ENCODE measurements at regions not wholly inside any gene's neighbourhood (a gene's known extent, or its start where the extent isn't known, plus 50 kb on each side); places are given as distances from the start of the nearest gene placed in this dataset.
"Not testable (repeated sequence)": the region's sequence is repeated elsewhere in the genome, so short reads cannot be mapped to it uniquely, and the experiment has no call there.

GRCh38 chr11:71701435-71702291 lies 119.0 kb upstream of the KRTAP5-11 start:
- not testable (repeated sequence) for H3K27ac ChIP-seq (ENCODE audit: low read length); H3K9me3 ChIP-seq (ENCODE audit: control insufficient read depth, insufficient read depth, low read length); DNase-seq (ENCODE audit: low read depth, low spot score); H3K4me1 ChIP-seq (ENCODE audit: control insufficient read depth, insufficient read depth, low read length); H3K36me3 ChIP-seq (ENCODE audit: control insufficient read depth, insufficient read depth, low read length); H3K4me3 ChIP-seq (ENCODE audit: low read length); H3K27me3 ChIP-seq (ENCODE audit: control insufficient read depth, insufficient read depth, low read length)
- WGBS (ENCODE audit: insufficient coverage, insufficient read length) = no CpG with 5 or more reads among the region's 3 CpGs

- H3K4me3 ChIP-seq (ENCODE audit: low read length); DNase-seq (ENCODE audit: low read depth, low spot score); H3K27me3 ChIP-seq (ENCODE audit: control insufficient read depth, insufficient read depth, low read length); H3K27ac ChIP-seq (ENCODE audit: low read length); H3K36me3 ChIP-seq (ENCODE audit: control insufficient read depth, insufficient read depth, low read length); H3K9me3 ChIP-seq (ENCODE audit: control insufficient read depth, insufficient read depth, low read length); H3K4me1 ChIP-seq (ENCODE audit: control insufficient read depth, insufficient read depth, low read length): not testable (repeated sequence)
- WGBS (ENCODE audit: insufficient coverage, insufficient read length) = no CpG with 5 or more reads among the region's 3 CpGs
Observed at GRCh38 chr11:71705086-71705737, 122.5 kb upstream of the KRTAP5-11 start.

- H3K9me3 ChIP-seq (ENCODE audit: control insufficient read depth, insufficient read depth, low read length); H3K4me3 ChIP-seq (ENCODE audit: low read length); H3K36me3 ChIP-seq (ENCODE audit: control insufficient read depth, insufficient read depth, low read length); DNase-seq (ENCODE audit: low read depth, low spot score); H3K27ac ChIP-seq (ENCODE audit: low read length); H3K4me1 ChIP-seq (ENCODE audit: control insufficient read depth, insufficient read depth, low read length); H3K27me3 ChIP-seq (ENCODE audit: control insufficient read depth, insufficient read depth, low read length): not testable (repeated sequence)
- WGBS (ENCODE audit: insufficient coverage, insufficient read length) = no CpG with 5 or more reads among the region's 4 CpGs
Observed at GRCh38 chr11:71705738-71706432, 123.2 kb upstream of the KRTAP5-11 start.

- not testable (repeated sequence) for DNase-seq (ENCODE audit: low read depth, low spot score); H3K27me3 ChIP-seq (ENCODE audit: control insufficient read depth, insufficient read depth, low read length); H3K27ac ChIP-seq (ENCODE audit: low read length); H3K36me3 ChIP-seq (ENCODE audit: control insufficient read depth, insufficient read depth, low read length); H3K4me1 ChIP-seq (ENCODE audit: control insufficient read depth, insufficient read depth, low read length); H3K4me3 ChIP-seq (ENCODE audit: low read length); H3K9me3 ChIP-seq (ENCODE audit: control insufficient read depth, insufficient read depth, low read length)
- whole genome bisulfite sequencing (ENCODE audit: insufficient coverage, insufficient read length) = no CpG with 5 or more reads among the region's 12 CpGs
Observed at GRCh38 chr11:71707083-71707482, 124.4 kb upstream of the KRTAP5-11 start.

DNA sequence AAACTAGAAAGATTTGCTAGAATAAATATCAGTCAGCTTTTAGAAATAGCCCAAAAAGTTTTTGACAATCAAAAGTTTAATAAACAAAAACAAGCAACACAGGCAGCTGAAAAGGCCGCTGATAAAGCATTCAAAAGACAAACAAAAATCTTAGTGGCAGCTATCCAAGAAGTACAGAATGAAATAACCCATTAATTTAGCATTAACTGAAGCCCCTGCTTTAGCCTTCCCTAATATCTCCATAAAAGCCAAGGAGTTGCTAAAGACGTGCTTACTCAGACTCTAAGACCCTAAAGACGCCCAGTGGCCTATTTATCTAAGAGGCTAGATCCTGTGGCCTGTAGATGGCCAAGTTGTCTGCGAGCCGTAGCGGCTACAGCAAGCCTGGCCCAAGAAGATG lies 123.5 kb upstream of the DEFB108B start:
- not testable (repeated sequence) for H3K36me3 ChIP-seq (ENCODE audit: control insufficient read depth, insufficient read depth, low read length); H3K4me1 ChIP-seq (ENCODE audit: control insufficient read depth, insufficient read depth, low read length); DNase-seq (ENCODE audit: low read depth, low spot score); H3K27me3 ChIP-seq (ENCODE audit: control insufficient read depth, insufficient read depth, low read length); H3K4me3 ChIP-seq (ENCODE audit: low read length); H3K9me3 ChIP-seq (ENCODE audit: control insufficient read depth, insufficient read depth, low read length); H3K27ac ChIP-seq (ENCODE audit: low read length)
- no CpG with 5 or more reads among the region's 6 CpGs for WGBS (ENCODE audit: insufficient coverage, insufficient read length)

- not testable (repeated sequence) for H3K4me1 ChIP-seq (ENCODE audit: control insufficient read depth, insufficient read depth, low read length); H3K9me3 ChIP-seq (ENCODE audit: control insufficient read depth, insufficient read depth, low read length); DNase-seq (ENCODE audit: low read depth, low spot score); H3K36me3 ChIP-seq (ENCODE audit: control insufficient read depth, insufficient read depth, low read length); H3K4me3 ChIP-seq (ENCODE audit: low read length); H3K27ac ChIP-seq (ENCODE audit: low read length); H3K27me3 ChIP-seq (ENCODE audit: control insufficient read depth, insufficient read depth, low read length)
- no CpG with 5 or more reads among the region's 16 CpGs for WGBS (ENCODE audit: insufficient coverage, insufficient read length)
Observed at GRCh38 chr11:71710171-71710671, 122.8 kb upstream of the DEFB108B start.

DNA sequence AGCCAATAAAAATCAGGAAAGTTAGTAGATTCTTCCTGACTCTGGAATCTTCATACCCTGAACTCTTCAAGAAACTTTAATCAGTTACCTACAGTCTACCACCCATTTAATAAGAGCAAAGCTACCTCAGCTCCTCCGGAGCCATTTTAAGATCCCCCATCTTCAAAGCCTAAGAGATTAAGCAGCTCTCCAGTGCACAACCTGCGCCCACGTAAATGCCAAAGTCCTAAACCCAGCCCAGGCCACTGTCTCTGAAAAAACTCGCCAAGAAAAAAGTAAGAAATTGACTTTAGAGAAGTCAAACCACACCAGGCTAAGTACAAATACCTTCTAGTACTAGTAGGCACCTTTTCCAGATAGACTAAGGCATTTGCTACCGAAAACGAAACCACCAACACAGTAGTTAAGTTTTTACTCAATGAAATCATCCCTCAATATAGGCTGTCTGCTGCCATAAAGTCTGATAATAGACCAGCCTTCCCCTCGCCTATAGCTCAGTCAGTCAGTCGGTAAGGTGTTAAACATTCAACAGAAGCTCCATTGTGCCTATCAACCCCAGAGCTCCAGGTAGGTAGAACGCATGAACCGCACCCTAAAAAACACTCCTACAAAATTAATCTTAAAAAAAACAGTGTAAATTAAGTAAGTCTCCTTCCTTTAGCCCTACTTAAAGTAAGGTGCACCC lies 122.2 kb upstream of the DEFB108B start:
- H3K4me3 ChIP-seq (ENCODE audit: low read length); H3K27ac ChIP-seq (ENCODE audit: low read length); DNase-seq (ENCODE audit: low read depth, low spot score); H3K36me3 ChIP-seq (ENCODE audit: control insufficient read depth, insufficient read depth, low read length); H3K27me3 ChIP-seq (ENCODE audit: control insufficient read depth, insufficient read depth, low read length); H3K4me1 ChIP-seq (ENCODE audit: control insufficient read depth, insufficient read depth, low read length); H3K9me3 ChIP-seq (ENCODE audit: control insufficient read depth, insufficient read depth, low read length): not testable (repeated sequence)
- no CpG with 5 or more reads among the region's 10 CpGs for WGBS (ENCODE audit: insufficient coverage, insufficient read length)

DNA sequence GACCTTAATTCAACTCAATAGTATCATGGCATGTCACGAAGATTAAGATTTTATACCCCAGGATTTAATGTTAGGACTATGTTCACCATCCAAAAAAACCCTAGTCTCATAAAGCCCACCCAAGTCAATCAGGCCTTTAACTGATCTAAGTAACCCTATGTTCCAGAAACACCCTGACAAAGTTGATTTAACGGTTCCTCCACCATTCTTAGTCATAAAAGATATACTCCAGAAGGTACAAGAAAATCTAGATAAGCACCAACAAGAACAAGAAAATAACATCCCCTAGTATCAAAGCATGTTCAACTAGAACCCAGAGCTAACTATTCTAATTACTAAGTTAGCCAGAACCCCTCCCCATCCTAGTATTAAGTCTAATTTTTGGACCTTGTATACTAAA lies 120.7 kb upstream of the DEFB108B start:
- WGBS (ENCODE audit: insufficient coverage, insufficient read length) = no CpG with 5 or more reads among the region's 2 CpGs
- not testable (repeated sequence) for H3K27me3 ChIP-seq (ENCODE audit: control insufficient read depth, insufficient read depth, low read length); H3K4me1 ChIP-seq (ENCODE audit: control insufficient read depth, insufficient read depth, low read length); H3K9me3 ChIP-seq (ENCODE audit: control insufficient read depth, insufficient read depth, low read length); H3K4me3 ChIP-seq (ENCODE audit: low read length); DNase-seq (ENCODE audit: low read depth, low spot score); H3K27ac ChIP-seq (ENCODE audit: low read length); H3K36me3 ChIP-seq (ENCODE audit: control insufficient read depth, insufficient read depth, low read length)

GRCh38 chr11:71712846-71713245 lies 120.2 kb upstream of the DEFB108B start:
- H3K27ac ChIP-seq (ENCODE audit: low read length); H3K27me3 ChIP-seq (ENCODE audit: control insufficient read depth, insufficient read depth, low read length); DNase-seq (ENCODE audit: low read depth, low spot score); H3K4me3 ChIP-seq (ENCODE audit: low read length); H3K4me1 ChIP-seq (ENCODE audit: control insufficient read depth, insufficient read depth, low read length); H3K36me3 ChIP-seq (ENCODE audit: control insufficient read depth, insufficient read depth, low read length); H3K9me3 ChIP-seq (ENCODE audit: control insufficient read depth, insufficient read depth, low read length): not testable (repeated sequence)
- WGBS (ENCODE audit: insufficient coverage, insufficient read length) = no CpG with 5 or more reads among the region's 5 CpGs

- not testable (repeated sequence) for H3K36me3 ChIP-seq (ENCODE audit: control insufficient read depth, insufficient read depth, low read length); H3K27ac ChIP-seq (ENCODE audit: low read length); H3K4me3 ChIP-seq (ENCODE audit: low read length); H3K9me3 ChIP-seq (ENCODE audit: control insufficient read depth, insufficient read depth, low read length); H3K27me3 ChIP-seq (ENCODE audit: control insufficient read depth, insufficient read depth, low read length); DNase-seq (ENCODE audit: low read depth, low spot score); H3K4me1 ChIP-seq (ENCODE audit: control insufficient read depth, insufficient read depth, low read length)
- WGBS (ENCODE audit: insufficient coverage, insufficient read length) = no CpG with 5 or more reads among the region's 6 CpGs
Observed at GRCh38 chr11:71714510-71714909, 118.5 kb upstream of the DEFB108B start.
